ENCODE measurements at regions not wholly inside any gene's neighbourhood (a gene's known extent, or its start where the extent isn't known, plus 50 kb on each side); places are given as distances from the start of the nearest gene placed in this dataset.

DNA sequence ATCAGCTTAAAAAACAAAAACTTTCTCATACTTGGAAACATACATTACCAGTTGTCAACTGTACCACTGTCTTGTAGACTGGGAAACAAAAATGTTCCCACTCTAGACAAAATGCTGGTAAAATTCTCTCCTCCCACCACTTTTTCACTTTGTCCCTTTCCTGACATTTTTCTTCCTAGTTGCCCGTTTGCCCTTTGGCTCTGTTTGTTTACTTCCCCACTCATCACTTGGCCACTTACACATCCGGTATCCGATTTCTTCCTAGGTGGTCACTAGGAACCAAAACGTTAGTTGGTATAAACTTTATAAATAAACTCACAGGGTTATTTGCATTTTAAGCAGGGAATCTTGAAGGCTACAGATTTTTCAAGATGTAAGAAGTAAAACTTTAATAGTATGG, 84.9 kb downstream of the METTL4 start:
- H3K4me1 ChIP-seq (ENCODE audit: control insufficient read depth, insufficient read depth, low read length): peaks cover 2% of the 10 kb centered on the region
- H3K36me3 Mint-ChIP-seq (ENCODE audit: low read depth): no peaks in the 10 kb centered on the region
- DNase-seq: no peak
- H3K4me1 Mint-ChIP-seq: no peaks in the 10 kb centered on the region
- H3K9ac ChIP-seq (ENCODE audit: extremely low read depth, low read length, poor library complexity, severe bottlenecking): no peak overlapping the region
- WGBS, 2 experiments (ENCODE audit: insufficient coverage in 1 of 2, insufficient read length in 1 of 2): 57 to 88% methylated on average over 1 to 4 of the region's 4 CpGs
- H3K36me3 ChIP-seq (ENCODE audit: control insufficient read depth, insufficient read depth, low read length): no peaks in the 10 kb centered on the region
- no peaks in the 10 kb centered on the region for H3K9me3 Mint-ChIP-seq
- H3K27me3 Mint-ChIP-seq (ENCODE audit: insufficient read depth): no peaks in the 10 kb centered on the region
- H3K27ac ChIP-seq (ENCODE audit: low read depth, low read length): no peak overlapping the region
- TF ChIP-seq, protein P1, sequence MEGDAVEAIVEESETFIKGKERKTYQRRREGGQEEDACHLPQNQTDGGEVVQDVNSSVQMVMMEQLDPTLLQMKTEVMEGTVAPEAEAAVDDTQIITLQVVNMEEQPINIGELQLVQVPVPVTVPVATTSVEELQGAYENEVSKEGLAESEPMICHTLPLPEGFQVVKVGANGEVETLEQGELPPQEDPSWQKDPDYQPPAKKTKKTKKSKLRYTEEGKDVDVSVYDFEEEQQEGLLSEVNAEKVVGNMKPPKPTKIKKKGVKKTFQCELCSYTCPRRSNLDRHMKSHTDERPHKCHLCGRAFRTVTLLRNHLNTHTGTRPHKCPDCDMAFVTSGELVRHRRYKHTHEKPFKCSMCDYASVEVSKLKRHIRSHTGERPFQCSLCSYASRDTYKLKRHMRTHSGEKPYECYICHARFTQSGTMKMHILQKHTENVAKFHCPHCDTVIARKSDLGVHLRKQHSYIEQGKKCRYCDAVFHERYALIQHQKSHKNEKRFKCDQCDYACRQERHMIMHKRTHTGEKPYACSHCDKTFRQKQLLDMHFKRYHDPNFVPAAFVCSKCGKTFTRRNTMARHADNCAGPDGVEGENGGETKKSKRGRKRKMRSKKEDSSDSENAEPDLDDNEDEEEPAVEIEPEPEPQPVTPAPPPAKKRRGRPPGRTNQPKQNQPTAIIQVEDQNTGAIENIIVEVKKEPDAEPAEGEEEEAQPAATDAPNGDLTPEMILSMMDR (conservative IDR thresholded peaks at IDR 0.05): no peak
- H3K4me3 Mint-ChIP-seq: no peak overlapping the region
- peaks cover 8% of the 10 kb centered on the region for H3K9me3 ChIP-seq (ENCODE audit: control insufficient read depth, low read length)
- no peaks in the 10 kb centered on the region for H3K27me3 ChIP-seq (ENCODE audit: control insufficient read depth, insufficient read depth, low read length, poor library complexity, severe bottlenecking)
- no peak overlapping the region for H3K27ac Mint-ChIP-seq
- H3K4me3 ChIP-seq (ENCODE audit: low read length): no peak overlapping the region
